ENCODE measurements at regions not wholly inside any gene's neighbourhood (a gene's known extent, or its start where the extent isn't known, plus 50 kb on each side); places are given as distances from the start of the nearest gene placed in this dataset.
"Not testable (repeated sequence)": the region's sequence is repeated elsewhere in the genome, so short reads cannot be mapped to it uniquely, and the experiment has no call there.

DNA sequence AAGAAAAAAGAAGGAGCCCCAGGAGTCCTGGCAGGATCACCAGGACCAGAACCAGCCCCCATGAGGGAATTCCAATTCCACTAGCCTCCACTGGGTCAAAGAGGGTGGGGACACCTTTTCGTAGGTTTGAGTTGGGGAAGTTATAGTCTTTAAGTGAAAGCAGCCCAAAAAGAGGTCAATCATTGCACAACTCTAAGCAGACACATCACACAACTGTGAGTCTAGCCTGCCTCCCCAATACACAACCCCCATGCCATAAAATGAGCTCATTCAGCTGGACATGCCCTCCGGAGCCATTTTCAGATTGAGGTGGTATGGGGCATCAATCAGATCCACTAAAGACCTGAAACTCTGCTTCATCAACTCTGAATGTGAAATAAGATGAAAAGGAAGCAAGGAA lies 179.9 kb downstream of the NPHP4 start:
- no peak for DNase-seq

DNA sequence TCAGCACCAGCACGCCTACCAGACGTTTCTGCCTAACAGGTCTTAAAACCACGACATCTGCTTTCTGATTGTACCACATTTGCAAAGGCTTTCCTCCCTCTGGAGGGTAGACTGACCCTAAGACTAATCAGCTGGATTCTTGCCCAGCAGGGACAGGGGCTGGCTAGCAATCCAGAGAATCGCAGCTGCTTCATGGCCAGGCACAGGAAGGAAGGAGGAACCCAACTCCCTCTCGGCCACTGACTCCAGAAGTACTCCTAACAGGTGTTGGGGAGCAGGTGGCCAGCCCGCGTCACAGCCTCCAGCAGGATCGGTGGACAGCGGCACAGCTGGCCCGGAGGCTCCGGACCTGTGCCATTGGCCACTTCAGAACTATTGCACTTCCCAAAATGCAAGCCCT lies 180.8 kb downstream of the NPHP4 start:
- no peak for DNase-seq

DNA sequence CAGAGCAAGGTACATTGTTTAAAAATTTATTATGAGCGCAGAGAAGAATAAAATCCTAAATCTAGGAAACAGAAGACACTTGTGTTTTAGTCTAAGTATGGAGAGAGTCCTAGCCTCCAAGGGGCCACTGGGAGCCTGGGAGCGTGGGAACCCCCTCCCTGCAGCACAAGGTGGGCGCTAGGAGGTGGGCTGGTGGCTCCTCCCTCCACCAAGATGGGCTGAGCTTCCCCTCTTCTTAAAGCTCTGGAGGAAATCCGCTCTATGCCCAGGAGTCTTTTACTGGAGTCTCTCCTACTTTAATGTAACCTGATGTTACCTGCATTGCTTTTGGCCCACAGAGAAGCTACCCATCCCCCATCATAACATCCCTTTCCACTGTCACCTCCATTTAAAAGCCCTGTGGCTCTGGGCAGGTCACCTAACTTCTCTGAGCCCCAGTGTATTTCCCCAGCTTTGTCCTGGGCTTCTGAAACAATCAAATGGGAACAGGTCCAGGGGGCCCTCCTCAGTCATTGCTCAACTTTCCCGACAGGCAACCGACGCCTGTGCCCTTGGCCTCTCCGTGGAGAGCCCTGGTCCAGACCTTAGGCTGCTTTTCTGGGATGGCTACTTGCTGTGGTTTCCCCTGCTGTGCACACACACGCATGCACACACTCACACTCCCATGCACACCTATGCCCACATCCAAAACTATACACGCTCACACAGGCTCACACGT lies 181.5 kb downstream of the NPHP4 start:
- no peak for DNase-seq

DNA sequence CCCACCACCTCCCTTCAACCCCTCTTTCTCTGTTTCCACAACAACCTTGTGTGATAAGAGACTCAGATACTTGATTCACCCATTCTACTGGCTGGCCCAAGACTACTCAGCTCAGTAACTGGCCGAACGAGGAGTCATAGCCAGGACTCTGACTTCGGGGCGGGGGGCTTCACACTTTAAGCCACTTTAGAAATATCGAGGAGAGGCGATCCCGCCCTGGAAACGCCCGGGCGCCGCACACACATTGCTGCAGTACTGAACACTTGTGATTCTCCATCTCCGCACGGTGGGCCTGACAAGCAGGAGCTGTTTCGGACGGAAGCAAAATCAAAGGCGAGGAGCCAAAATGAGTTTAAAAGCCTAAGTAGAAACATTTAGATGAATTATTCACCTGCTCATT lies 182.1 kb downstream of the NPHP4 start:
- DNase-seq, result no peak

DNA sequence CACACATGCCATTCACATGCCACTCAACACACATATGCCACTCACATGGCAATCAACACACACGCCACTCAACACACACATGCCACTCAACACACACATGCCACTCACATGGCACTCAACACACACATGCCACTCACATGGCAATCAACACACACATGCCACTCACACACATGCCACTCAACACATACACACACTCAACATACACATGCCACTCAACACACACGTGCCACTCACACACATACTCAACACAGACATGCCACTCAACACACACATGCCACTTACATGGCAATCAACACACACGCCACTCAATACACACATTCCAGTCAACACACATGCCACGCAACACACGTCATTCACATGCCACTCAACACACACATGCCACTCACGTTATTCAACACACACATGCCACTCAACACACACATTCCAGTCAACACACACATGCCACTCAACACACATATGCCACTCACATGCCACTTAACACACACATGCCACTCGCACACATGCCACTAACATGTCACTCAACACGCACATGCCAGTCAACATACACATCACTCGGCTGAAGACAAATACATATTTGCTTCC lies 182.9 kb downstream of the NPHP4 start:
- DNase-seq, result no peak

DNA sequence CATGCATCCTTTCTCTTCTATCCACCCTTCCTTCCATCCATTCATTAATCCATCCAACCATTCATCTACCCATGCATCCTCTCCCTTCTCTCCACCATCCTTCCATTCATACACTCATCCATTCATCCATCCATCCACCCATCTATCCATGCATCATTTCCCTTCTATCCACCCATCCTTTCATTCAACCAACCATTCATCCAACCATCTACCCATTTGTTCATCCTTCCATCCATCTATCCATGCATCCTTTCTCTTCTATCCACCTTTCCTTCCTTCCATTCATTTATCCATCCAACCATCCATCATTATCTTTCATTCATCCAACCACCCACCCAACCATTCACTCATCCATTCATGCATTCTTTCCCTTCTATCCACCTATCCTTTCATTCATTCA lies 188.4 kb downstream of the NPHP4 start:
- no peak for DNase-seq

DNA sequence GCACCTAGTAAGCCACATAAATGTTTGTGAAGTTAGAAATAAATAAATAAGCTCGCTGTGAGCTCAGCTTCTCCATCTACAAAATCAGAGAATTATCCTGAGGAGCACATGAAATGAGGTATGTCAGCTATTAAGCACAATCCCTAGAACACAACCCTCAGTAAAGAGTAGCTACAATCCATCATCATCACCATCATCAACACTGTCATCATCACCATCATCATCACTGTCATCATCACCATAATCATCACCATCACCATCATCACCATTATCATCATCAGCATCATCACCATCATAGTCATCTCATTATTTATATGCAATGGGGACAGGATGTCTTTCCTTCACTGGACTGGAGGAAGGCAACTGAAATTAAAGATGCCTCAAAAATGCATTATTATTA lies 189.6 kb downstream of the NPHP4 start:
- DNase-seq, result no peak

DNA sequence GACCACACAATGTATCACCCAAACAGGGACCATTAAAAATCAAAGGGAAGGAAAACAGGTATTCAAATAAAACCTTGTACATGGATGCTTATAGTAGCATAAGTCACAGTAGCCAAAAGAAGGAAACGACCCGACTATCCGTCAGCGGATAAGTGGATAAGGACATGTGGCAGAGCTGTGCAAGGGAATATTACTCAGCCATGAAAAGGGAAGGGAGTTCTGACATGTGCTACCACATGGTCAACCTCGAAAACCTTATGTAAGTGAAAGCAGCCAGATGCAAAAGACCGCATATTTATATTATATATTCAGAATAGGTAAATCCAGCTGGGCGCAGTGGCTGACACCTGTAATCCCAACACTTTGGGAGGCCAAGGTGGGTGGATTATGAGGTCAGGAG lies 193.3 kb downstream of the NPHP4 start:
- DNase-seq, result no peak

DNA sequence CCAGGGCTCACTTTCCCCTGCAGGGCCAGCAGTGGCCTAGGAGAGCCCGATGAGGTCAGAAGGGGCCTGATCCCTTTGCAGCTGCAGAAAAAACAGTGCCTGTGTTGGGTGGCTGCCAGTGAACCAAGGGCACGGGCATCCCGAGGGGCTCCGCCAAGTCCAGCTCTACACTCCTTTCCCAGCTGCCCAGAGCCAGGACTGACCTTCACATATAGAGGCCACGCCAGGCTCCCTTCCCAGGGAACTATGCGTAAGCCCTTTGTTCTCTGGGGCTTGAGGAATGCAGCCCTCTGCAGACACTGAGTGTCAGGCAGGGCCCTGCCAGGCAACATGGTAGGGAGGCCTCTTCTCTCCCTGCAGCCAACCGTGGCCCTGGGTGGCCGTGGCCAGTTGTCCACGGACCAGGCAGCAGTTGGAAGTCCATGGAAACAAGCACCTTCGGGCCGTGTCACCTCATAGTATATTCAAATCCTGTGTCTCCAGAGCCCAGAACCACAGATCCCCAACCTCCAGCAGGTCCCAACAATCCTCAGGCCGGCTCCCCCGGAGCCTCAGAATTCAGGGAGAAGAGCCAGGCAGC lies 194.0 kb downstream of the NPHP4 start:
- DNase-seq, result no peak

DNA sequence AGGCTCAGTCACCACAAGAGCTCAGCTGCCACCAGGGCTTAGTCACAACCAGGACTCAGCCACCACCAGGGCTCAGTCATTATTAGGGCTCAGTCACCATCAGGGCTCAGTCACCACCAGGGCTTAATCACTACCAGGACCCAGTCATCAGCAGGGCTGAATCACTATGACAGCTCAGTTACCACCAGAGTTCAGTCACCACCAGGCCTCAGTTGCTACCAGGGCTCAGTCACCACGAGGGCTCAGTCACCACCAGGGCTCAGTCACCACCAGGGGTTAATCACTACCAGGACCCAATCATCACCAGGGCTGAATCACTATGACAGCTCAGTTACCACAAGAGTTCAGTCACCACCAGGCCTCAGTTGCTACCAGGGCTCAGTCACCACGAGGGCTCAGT lies 196.2 kb downstream of the NPHP4 start:
- DNase-seq, result no peak

DNA sequence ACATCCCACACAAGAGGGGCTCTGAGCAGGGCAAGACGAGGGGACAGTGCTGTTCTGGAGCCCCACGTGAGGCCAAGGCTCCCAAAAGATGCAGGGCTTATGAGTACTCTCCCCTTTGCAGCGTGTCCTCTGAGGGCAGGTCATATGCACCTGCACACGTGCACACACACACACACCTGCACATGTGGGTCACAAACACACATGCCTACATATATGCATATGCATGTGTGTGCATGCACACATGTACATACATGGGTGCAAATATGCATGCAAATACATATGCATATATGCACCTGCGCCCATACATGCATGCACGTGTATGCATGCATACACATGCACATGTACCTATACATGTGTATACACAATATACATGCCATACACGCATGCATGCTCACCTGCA lies 197.9 kb downstream of the NPHP4 start:
- no peak for DNase-seq

DNA sequence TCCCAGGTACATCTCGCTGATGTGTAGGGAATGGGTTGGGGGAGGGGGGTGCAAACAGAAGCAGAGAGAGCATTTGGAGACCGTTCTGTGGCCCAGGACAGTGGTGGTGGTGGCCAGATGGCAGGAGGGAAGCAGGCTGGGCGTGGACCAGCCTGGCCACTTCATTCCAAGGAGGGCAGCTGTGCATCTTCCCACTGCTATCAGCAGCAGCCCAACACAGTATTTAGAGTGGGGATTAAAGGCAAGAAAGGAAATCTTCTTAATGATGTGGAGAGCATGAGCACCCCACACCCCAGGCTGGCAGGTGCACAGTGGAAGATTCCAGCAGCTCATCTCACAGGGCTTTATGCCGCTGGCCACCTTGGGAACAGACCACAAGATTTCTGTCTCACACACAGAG lies 198.7 kb downstream of the NPHP4 start:
- DNase-seq, result no peak

DNA sequence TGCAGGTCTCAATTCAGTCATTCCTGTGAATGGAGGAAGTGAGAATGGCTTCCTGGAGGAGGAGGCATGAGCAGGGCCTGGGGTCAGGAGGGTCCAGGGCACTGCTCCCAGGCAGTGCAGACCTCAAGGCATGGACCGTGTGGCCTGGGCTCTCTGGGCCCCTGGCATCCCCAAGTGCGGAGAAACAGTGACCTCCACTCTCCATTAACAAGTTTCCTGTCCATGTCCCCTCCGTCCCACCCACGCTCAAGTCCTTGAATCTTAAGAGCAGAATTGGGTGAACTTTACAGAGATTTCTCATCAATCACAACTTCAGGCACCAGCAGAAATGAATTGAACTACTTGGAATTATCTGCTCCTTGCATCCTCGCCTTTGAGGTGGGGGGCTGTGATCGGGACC lies 211.1 kb downstream of the NPHP4 start:
- no peak for DNase-seq

DNA sequence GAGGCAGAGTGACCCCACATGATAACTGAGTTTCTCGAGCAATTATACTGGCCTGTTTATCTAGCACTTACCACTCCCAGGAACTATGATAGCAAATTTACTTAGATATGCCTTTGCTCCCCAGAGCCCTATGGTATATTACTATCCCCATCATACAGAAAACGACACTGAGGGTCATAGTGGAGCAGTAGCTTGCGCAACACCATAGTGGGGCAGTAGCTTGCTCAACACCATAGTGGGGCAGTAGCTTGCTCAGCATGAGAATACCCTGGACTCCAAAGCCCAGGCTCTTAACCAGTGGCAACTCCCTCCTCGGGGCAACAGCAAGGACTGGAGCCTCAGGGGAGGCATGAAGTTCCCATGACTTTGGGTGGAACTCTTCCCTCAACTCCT lies 211.9 kb downstream of the NPHP4 start:
- no peak for DNase-seq

DNA sequence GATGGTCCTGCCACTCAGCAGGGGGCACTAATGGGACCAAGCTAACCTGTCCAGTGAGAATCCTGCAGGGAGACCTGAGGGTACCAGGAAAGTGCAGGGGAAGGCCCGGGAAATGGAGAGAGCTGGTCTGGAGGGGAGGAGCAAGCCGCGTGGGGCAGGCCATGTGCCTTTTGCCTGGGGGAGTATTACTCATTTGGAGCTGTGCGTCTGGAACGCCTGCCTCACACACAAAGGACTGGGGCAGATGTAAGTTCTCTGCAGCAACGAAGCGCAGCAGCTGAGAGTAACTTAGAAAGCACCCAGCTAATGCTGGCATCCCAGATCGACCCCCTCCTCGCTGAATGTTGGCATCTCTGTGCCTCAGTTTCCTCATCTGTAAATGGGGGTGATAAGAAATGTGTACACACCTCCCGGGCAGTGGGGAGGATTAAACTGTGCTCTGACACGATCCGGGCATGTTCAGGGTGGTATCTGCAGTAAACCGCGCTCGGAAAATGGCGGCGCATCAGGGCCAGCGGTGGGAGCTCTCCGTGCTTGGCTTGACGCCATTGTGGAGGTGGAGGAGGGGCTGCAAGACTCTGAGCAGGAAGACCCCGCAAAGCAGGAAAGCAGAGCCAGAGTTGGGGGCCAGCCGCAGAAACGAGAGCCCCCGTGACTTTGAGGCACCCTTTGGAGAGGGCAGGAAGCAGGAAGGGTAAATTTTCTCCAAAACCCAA lies 212.5 kb downstream of the NPHP4 start:
- DNase-seq, result no peak

DNA sequence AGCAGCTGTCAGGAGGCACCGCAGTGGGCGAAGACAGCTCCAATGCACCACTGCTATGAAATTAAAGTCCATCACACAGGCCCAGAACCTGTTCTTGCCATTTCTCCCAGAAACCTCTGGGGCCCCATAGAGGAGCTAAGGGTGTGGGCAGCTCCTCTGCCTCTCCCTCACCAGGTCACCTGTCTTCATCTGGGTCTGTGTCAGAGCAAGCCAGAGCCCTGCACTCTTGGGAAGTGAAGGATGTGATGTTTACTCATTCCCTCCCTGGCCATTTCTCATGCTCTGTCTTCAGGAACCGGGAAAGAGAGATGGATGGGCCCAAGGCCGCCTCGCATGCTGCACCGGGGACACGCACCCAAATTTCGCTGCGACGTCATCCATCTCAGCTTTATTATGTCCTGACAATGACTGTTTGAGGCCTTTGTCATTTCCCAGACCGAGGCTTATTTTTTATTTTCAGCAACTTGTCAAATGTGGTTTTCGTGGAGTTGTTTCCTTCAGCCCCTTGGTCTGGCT lies 216.1 kb downstream of the NPHP4 start:
- no peak for DNase-seq

DNA sequence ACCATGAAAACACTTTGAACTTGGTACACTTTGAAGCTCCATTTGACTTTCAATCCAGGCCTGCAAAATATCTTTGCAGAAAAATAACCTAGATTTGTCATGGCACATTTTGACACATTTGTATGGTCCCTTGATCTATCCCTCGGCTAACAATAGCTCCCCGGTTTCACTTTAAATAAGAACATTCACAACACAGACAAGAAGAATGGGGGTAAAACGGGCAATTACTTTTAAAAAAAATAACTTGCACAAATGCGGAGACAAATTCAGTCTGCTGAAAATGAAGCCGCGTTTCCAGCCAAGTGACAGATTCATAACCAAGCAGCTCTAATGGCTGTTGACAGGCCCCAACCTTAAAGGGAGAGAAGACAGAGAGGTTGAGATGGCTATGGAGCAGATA lies 218.2 kb downstream of the NPHP4 start:
- DNase-seq, result no peak

DNA sequence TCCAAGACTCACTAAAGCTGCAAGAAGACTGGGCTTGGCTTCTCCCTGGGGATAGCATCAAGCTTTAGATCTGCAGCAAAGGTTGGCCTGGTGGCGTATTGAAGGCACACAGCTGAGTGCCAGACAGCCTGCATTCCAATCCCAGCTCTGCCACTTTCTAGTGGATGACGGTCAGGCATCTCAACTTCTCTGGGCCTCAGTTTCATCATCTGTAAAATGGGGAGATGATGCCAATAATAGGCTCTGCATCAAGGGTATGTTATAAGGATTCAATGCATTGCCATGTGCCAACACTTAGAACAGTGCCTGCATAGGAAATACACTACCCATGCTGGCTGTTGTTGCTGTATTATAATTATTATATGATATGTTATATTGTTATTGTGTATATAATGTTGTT lies 220.4 kb downstream of the NPHP4 start:
- DNase-seq, result no peak

DNA sequence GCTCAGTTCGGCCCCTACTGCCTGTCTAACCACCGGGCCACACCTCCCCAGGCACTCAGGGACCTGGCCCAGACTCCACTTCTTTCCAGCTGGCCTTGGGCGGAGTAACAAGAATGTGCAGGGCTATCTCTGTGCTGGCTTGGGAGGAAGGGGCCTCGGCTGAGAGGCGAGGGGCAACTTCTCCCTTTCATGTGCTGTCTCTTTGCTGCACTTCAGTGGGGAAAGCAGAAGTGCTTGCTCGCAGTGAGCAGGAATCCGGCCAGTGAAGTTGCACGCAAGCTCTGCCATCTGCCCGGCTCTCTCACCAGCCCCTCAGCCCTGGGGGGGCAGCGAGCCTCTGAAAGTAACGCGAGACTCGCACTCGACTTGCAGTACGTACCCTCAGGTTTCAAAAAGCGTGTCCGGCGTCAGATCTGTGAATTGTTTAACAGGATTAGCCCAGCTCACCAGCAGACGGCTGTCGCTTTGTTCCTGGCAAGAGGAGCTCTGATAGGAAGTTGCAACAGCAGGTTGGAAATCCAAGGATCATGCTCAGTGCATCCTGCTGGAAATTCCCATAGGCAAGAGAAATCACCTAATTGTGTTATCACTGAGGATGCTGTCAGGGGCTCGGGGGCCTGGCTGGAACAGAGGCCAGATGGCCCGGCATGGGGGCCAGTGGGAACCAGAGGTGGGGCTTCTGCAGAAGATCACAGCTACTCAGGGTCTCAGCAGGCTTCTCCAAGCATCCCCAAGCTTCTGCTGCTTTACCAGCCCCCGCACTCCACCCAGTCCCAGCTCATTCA lies 221.1 kb downstream of the NPHP4 start:
- DNase-seq, result no peak

DNA sequence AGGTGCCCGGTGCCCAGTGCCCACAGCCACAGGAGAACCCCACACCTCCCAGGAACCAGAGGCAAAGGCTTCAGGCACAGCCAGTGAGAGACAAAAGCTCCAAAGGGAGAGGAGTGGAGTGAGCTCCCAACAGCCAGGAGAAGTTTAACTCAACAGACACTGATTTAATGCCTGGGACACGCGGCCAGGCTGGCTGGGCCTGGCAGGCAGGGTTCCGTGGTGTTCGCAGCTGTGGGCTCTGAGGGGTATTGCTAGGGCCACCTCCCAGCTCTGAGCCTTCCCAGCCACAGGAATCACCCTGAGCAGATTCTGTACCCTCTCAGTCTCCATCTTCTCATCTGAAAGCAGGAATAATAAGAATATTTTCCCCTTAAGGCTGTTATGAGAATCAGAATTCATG lies 222.5 kb downstream of the NPHP4 start:
- no peak for DNase-seq

DNA sequence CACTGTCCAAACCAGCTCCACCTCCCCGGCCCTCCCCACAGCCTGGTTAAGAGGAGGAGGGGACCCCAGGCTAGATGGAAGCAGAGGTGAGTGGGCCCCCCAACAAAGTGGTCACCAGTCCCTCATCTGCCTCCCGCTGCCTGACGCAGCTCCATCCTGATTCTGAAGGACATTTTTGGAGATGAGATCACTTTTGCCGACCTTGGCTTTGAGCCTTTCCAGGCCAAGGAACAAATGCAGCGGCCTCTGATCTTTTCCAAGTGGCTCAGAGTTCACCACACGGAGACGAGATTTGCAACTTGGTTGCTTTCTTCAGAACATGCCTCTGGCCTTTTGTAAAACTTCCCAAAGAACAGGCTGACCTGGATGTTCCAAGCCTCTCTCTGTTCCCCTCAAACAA lies 223.1 kb downstream of the NPHP4 start:
- no peak for DNase-seq

DNA sequence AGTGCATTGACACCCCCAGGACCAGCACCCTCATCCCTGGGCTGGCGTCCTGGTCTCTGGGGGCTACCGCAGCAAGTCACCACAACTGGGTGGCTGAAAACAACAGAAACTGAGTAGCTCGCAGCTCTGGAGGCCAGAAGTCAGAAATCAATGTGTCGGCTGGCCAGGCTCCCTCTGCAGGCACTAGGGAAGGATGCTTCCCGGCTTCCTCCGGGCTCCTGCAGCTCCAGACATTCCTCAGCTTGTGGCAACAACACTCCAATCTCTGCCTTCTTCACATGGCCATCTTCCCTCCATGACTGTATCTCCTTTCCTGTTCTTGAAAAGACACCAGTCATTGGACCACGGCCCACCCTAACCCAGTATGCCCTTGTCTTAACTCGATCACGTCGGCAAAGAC lies 224.2 kb downstream of the NPHP4 start:
- DNase-seq, result no peak

DNA sequence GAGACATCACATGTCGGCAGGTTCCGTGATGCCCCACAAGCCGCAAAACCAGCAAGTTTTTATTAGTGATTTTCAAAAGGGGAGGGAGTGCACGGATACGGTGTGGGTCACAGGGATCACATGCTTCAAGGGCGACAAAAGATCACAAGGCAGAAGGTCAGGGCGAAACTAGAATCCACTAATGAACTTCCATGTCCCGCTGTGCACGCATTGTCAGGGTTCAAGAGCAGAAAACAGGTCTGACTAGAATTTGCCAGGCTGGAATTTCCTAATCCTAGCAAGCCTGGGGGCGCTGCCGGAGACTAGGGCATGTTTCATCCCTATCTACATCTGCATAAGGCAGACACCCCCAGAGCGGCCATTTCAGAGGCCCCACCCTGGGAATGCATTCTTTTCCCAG lies 225.2 kb downstream of the NPHP4 start:
- not testable (repeated sequence) for DNase-seq

All from NK-92 treated with Interleukin-12 subunit alpha and Interleukin-12 subunit beta, amount 100 ng/mL, for 24 hours (cell line).